ENCODE measurements at regions not wholly inside any gene's neighbourhood (a gene's known extent, or its start where the extent isn't known, plus 50 kb on each side); places are given as distances from the start of the nearest gene placed in this dataset.

DNA sequence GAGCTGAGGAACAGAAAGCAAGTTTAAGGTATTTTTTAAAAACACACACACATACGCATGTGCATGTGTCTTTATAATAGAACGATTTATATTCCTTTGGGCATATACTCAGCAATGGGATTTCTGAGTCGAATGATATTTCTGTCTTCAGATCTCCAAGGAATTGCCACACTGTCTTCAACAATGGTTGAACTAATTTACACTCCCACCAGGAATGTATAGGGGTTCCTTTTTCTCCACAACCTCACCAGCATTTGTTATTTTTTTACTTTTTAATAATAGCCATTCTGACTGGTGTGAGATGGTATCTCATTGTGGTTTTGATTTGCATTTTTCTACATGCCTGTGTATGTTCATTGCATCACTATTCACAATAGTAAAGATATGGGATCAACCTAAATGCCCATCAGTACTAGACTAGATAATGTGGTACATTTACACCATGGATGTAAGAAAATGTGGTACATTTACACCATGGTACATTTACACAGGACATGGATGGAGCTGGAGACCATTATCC lies 60.3 kb upstream of the MAP3K1 start:
- TF ChIP-seq, protein P1, sequence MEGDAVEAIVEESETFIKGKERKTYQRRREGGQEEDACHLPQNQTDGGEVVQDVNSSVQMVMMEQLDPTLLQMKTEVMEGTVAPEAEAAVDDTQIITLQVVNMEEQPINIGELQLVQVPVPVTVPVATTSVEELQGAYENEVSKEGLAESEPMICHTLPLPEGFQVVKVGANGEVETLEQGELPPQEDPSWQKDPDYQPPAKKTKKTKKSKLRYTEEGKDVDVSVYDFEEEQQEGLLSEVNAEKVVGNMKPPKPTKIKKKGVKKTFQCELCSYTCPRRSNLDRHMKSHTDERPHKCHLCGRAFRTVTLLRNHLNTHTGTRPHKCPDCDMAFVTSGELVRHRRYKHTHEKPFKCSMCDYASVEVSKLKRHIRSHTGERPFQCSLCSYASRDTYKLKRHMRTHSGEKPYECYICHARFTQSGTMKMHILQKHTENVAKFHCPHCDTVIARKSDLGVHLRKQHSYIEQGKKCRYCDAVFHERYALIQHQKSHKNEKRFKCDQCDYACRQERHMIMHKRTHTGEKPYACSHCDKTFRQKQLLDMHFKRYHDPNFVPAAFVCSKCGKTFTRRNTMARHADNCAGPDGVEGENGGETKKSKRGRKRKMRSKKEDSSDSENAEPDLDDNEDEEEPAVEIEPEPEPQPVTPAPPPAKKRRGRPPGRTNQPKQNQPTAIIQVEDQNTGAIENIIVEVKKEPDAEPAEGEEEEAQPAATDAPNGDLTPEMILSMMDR (IDR thresholded peaks at IDR 0.05): no peak
- TF ChIP-seq POLR2A (IDR thresholded peaks at IDR 0.05): no peak
- TF ChIP-seq POLR2AphosphoS5 (IDR thresholded peaks at IDR 0.05): no peak
- TF ChIP-seq EP300 (IDR thresholded peaks at IDR 0.05): no peak

Measured in suprapubic skin (tissue), 4 donors.